ENCODE measurements at regions not wholly inside any gene's neighbourhood (a gene's known extent, or its start where the extent isn't known, plus 50 kb on each side); places are given as distances from the start of the nearest gene placed in this dataset.

GRCh38 chr9:108271646-108272348 lies 584.0 kb downstream of the ACTL7B start:
- TF ChIP-seq POLR2A (IDR thresholded peaks at IDR 0.05) (no peak), POLR2AphosphoS5 (IDR thresholded peaks at IDR 0.05) (peak in 1 of 4 donors; percentile 9)
- TF ChIP-seq, protein P1, sequence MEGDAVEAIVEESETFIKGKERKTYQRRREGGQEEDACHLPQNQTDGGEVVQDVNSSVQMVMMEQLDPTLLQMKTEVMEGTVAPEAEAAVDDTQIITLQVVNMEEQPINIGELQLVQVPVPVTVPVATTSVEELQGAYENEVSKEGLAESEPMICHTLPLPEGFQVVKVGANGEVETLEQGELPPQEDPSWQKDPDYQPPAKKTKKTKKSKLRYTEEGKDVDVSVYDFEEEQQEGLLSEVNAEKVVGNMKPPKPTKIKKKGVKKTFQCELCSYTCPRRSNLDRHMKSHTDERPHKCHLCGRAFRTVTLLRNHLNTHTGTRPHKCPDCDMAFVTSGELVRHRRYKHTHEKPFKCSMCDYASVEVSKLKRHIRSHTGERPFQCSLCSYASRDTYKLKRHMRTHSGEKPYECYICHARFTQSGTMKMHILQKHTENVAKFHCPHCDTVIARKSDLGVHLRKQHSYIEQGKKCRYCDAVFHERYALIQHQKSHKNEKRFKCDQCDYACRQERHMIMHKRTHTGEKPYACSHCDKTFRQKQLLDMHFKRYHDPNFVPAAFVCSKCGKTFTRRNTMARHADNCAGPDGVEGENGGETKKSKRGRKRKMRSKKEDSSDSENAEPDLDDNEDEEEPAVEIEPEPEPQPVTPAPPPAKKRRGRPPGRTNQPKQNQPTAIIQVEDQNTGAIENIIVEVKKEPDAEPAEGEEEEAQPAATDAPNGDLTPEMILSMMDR (IDR thresholded peaks at IDR 0.05) = no peak
